ENCODE measurements at regions not wholly inside any gene's neighbourhood (a gene's known extent, or its start where the extent isn't known, plus 50 kb on each side); places are given as distances from the start of the nearest gene placed in this dataset.

GRCh38 chr2:215619989-215620388, 184.1 kb upstream of the FN1 start:
- TF ChIP-seq, protein P1, sequence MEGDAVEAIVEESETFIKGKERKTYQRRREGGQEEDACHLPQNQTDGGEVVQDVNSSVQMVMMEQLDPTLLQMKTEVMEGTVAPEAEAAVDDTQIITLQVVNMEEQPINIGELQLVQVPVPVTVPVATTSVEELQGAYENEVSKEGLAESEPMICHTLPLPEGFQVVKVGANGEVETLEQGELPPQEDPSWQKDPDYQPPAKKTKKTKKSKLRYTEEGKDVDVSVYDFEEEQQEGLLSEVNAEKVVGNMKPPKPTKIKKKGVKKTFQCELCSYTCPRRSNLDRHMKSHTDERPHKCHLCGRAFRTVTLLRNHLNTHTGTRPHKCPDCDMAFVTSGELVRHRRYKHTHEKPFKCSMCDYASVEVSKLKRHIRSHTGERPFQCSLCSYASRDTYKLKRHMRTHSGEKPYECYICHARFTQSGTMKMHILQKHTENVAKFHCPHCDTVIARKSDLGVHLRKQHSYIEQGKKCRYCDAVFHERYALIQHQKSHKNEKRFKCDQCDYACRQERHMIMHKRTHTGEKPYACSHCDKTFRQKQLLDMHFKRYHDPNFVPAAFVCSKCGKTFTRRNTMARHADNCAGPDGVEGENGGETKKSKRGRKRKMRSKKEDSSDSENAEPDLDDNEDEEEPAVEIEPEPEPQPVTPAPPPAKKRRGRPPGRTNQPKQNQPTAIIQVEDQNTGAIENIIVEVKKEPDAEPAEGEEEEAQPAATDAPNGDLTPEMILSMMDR (conservative IDR thresholded peaks at IDR 0.05): no peak
- H3K27ac ChIP-seq: peak overlapping the region; percentile 23; the same call in 1 of the 2 replicates

DNA sequence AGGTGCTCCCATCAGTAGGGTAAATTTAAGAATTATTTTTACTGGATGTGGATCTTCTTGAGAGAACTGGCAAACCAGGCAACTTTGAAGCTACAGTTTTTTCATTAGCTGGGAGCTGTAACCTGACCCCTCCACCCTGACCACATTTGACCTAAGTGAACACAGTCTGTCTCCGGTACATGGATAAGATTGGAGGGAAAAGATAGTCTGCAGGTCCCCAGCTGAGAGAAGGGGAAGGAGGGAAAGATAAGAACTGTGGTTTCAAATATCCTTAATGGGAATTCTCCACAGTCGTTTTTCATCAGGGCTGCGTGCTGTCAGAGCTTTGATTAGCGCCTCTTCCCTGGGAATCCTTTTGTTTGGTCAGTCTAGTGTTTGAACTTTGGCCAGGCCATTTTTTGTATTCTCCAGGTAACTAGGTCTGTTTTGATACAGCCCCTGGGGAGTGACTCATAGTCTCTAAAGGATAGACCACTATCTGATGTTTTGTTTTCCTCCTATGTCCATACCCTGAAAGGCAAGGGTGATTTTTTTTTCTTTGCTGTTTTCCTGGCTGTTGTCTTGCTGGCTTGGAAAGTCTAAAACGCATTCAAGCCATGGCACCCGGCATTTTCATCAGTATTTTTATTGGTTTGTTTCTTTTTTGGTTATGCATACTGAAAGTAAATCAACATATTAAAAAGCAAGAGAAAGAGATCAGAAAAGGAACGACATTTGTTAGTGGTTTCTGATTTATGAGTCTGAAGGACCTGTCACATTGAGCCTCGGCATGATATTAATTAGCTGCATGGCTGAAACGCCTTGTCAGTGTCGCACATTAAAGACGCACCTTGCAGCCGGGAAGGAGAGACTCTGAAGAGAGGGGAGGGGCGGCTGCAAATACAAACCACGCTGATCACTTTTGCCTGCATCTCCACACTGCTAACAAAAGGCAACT, 183.4 kb upstream of the FN1 start:
- H3K27ac ChIP-seq: peak overlapping the region; percentile 23; the same call in 1 of the 2 replicates
- TF ChIP-seq, protein P1 (conservative IDR thresholded peaks at IDR 0.05): no peak

GRCh38 chr2:215618145-215618544, 182.3 kb upstream of the FN1 start:
- TF ChIP-seq, protein P1 (conservative IDR thresholded peaks at IDR 0.05): no peak
- H3K27ac ChIP-seq: no peak overlapping the region

DNA sequence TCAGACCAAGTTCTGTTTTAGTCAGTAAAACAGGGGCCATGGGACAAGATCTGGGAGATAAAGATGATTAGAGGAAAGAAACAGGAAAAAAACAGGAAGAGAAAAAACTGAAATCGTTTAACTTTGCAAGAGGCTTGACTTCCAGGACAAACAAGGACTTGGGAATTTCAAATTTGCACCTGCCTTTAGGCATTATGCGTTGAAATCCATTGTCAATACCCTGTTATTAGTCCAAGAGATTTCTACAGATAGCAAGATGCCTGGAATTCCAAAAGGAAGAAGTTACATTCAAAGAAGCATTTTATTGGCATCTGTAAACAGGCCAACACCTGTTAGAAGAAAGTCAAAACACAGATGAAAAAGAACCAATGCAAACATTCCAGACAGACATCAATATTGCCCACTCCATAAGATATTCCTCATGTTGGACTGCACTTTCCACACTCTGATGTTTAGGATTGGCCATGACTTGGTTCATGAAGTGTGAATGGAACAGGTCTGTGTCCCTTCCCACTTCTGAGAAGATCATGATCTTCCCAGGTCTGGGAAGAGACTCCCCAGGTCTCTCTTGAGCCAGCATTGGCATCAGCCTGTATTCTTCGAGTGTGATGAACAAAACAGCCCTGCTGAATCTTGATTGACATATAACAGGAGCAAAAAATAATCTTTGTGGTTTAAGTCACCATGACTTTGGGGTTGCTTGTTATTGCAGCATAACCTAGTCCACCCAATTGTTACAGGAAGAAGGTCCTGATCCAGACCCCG, 181.4 kb upstream of the FN1 start:
- H3K27ac ChIP-seq: no peak overlapping the region
- TF ChIP-seq, protein P1 (conservative IDR thresholded peaks at IDR 0.05): no peak

GRCh38 chr2:215615803-215616174, 179.9 kb upstream of the FN1 start:
- TF ChIP-seq, protein P1 (conservative IDR thresholded peaks at IDR 0.05): no peak
- H3K27ac ChIP-seq: no peak overlapping the region

DNA sequence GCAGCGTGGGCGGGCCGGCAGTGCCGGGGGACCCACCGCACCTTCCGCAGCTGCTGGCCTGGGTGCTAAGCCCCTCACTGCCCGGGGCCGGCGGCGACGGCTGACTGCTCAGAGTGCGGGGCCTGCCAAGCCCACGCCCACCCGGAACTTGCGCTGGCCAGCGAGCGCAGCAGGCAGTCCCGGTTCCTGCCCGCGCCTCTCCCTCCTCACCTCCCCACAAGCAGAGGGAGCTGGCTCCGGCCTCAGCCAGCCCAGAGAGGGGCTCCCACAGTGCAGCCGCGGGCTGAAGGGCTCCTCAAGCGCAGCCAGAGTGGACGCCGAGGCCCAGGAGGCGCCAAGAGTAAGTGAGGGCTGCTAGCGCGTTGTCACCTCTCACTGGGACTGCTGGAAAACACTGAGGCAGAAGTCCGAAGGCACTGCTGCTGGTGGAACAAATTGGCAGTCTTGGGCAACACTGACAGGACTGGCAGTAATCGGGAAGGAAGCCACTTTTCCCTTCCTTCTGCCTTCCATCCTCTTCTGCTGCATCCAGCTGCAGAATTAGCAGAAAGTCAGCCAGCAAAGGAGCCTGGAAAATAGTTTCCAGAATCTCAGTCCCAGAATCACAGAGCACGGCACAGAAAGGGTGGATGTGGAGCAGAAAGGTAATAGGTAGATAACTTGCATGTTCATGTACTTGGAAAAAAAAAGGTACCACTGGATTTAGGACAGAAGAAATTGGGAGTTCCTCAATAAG, 179.4 kb upstream of the FN1 start:
- no peak overlapping the region for H3K27ac ChIP-seq
- TF ChIP-seq, protein P1 (conservative IDR thresholded peaks at IDR 0.05): no peak

- TF ChIP-seq, protein P1 (conservative IDR thresholded peaks at IDR 0.05): no peak
- no peak overlapping the region for H3K27ac ChIP-seq
These were observed 178.4 kb upstream of the FN1 start for GRCh38 chr2:215614296-215614695.

Measured in VCaP (cell line).